HCT116 (cell line): ENCODE measurements at regions not wholly inside any gene's neighbourhood (a gene's known extent, or its start where the extent isn't known, plus 50 kb on each side); places are given as distances from the start of the nearest gene placed in this dataset.

Source experiments
- CTCF ChIP-seq, 3 experiments: fragments of 200-600 bp in 1 of 3; sonication (generic) in 1 of 3; IDR thresholded peaks in 2 of 3; conservative IDR thresholded peaks in 1 of 3; 2 replicates each; pipeline ENCODE4 v1.5.1; 2012 to 2017; ENCODE audit warnings: low read depth in 2 of 3, low read length in 2 of 3, antibody characterized with exemption in 1 of 3, borderline replicate concordance in 1 of 3, control low read depth in 1 of 3, mild to moderate bottlenecking in 1 of 3, mixed read lengths in 1 of 3, mixed run types in 1 of 3, moderate library complexity in 1 of 3; ENCODE audit not compliant: insufficient read depth in 1 of 3
- EZH2 ChIP-seq: fragments of 200-600 bp; sonication (generic); IDR thresholded peaks from 2 replicates; pipeline ENCODE4 v1.6.1; 2017; ENCODE audit warnings: antibody characterized with exemption, mixed run types
- REST ChIP-seq: IDR thresholded peaks from 2 replicates; pipeline ENCODE4 v1.6.1; 2012; ENCODE audit warnings: low read depth
- ZNF274 ChIP-seq: fragments of 200-500 bp; sonication (Bioruptor generic); IDR thresholded peaks from 2 replicates; pipeline ENCODE4 v1.6.1; 2014; ENCODE audit warnings: mild to moderate bottlenecking, low read depth, low read length, inconsistent platforms

GRCh38 chr15:62639432-62639831, 403.1 kb upstream of the TPM1 start:
- TF ChIP-seq CTCF (IDR thresholded peaks at IDR 0.05 in 2 of 3, conservative IDR thresholded peaks at IDR 0.05 in 1 of 3; ENCODE audit: borderline replicate concordance in 1 of 3, insufficient read depth in 1 of 3, low read depth in 2 of 3, low read length in 2 of 3), result no peak
- no peak for TF ChIP-seq REST
- TF ChIP-seq ZNF274, result no peak
- no peak for TF ChIP-seq EZH2
